ENCODE measurements at regions not wholly inside any gene's neighbourhood (a gene's known extent, or its start where the extent isn't known, plus 50 kb on each side); places are given as distances from the start of the nearest gene placed in this dataset.

DNA sequence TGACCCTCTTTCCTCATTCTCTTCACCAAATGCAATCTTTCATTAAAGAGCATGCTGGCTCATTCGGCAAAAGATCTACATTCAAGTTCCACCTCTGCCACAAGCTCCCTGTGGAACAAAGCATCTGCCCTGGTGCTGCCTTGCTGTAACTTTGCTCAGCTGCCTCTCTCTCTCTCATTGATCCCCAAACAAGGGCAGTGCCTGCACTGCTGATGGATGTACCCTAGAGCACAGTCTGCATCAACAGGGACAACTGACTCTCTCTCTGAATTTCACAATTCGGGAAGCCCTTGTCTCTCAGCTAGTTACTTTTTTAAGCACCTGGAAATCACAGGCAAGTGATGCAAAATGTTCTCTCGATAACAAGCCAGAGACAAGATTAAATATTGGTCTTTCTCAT lies 174.0 kb upstream of the DIO2 start:
- H3K4me1 ChIP-seq (ENCODE audit: control insufficient read depth in 2 of 2, insufficient read depth in 2 of 2, low read length in 2 of 2) = no peaks in the 10 kb centered on the region
- no peaks in the 10 kb centered on the region for H3K36me3 ChIP-seq (replicated peaks in 1 of 2; ENCODE audit: control extremely low read depth in 1 of 2, control insufficient read depth in 1 of 2, extremely low read depth in 1 of 2, insufficient read depth in 2 of 2, low read length in 1 of 2)
- H3K27ac Mint-ChIP-seq = no peak overlapping the region
- no peak overlapping the region for H3K4me3 ChIP-seq (ENCODE audit: control extremely low read depth in 1 of 5, extremely low read depth in 1 of 5, insufficient read depth in 1 of 5, low read depth in 2 of 5, low read length in 4 of 5)
- no peaks in the 10 kb centered on the region for H3K27me3 ChIP-seq (replicated peaks in 1 of 4; ENCODE audit: control extremely low read depth in 1 of 4, control insufficient read depth in 3 of 4, insufficient read depth in 4 of 4, low read length in 3 of 4)
- H3K4me1 Mint-ChIP-seq = no peaks in the 10 kb centered on the region
- CTCF ChIA-PET = no interaction called here
- ATAC-seq (ENCODE audit: low read depth) = no peak
- H3K4me2 ChIP-seq (replicated peaks; ENCODE audit: low read depth, low read length, poor library complexity, severe bottlenecking) = no peak overlapping the region
- H3K9me3 ChIP-seq (ENCODE audit: control extremely low read depth in 1 of 3, control insufficient read depth in 2 of 3, insufficient read depth in 1 of 3, low read length in 2 of 3) = no peaks in the 10 kb centered on the region
- DNase-seq = no peak
- no peak overlapping the region for H3K27ac ChIP-seq (ENCODE audit: low read length in 2 of 2)
- TF ChIP-seq EZH2 (IDR thresholded peaks at IDR 0.05; ENCODE audit: borderline replicate concordance, insufficient read depth, low read depth, low read length, poor library complexity, severe bottlenecking) = no peak
- TF ChIP-seq, protein P1, sequence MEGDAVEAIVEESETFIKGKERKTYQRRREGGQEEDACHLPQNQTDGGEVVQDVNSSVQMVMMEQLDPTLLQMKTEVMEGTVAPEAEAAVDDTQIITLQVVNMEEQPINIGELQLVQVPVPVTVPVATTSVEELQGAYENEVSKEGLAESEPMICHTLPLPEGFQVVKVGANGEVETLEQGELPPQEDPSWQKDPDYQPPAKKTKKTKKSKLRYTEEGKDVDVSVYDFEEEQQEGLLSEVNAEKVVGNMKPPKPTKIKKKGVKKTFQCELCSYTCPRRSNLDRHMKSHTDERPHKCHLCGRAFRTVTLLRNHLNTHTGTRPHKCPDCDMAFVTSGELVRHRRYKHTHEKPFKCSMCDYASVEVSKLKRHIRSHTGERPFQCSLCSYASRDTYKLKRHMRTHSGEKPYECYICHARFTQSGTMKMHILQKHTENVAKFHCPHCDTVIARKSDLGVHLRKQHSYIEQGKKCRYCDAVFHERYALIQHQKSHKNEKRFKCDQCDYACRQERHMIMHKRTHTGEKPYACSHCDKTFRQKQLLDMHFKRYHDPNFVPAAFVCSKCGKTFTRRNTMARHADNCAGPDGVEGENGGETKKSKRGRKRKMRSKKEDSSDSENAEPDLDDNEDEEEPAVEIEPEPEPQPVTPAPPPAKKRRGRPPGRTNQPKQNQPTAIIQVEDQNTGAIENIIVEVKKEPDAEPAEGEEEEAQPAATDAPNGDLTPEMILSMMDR (IDR thresholded peaks at IDR 0.05) = no peak
- H4K20me1 ChIP-seq (ENCODE audit: control insufficient read depth, insufficient read depth, low read length, poor library complexity, severe bottlenecking) = no peaks in the 10 kb centered on the region
- H3K79me2 ChIP-seq (ENCODE audit: control insufficient read depth, insufficient read depth, low read length) = no peaks in the 10 kb centered on the region
- H3K9me3 Mint-ChIP-seq (ENCODE audit: insufficient read depth) = no peaks in the 10 kb centered on the region
- H3K9ac ChIP-seq (ENCODE audit: low read length) = no peak overlapping the region
- peaks cover 5% of the 10 kb centered on the region for H3K27me3 Mint-ChIP-seq
- H2AFZ ChIP-seq (ENCODE audit: insufficient read depth, low read depth, low read length, poor library complexity, severe bottlenecking) = no peak overlapping the region
- intact Hi-C loops (cut with micrococcal nuclease) = no loop called here
- POLR2A ChIA-PET = no interaction called here
- 81% methylated on average over 2 of the region's 3 CpGs for WGBS (ENCODE audit: insufficient coverage)
- no peak overlapping the region for H3K4me3 Mint-ChIP-seq

DNA sequence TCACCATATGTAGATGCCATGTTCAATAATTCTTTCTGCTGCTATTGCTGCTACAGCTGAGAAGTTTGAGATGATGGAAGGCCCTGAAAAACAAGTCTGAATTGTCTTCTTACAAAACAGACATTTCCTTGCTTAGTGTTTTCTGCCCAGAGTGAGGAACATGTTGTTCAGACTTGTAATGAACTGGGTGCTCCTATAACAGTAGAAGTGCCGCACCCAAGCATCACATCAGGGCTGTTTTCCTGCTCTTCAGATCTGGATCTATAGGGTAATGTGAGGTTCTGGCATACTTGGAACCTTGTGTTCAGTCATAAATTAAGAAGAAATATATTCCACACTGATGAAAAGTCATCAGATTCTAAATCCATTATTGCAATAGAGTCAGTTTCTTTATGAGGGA lies 171.9 kb upstream of the DIO2 start:
- POLR2A ChIA-PET = no interaction called here

More for the DNA sequence above, 171.9 kb upstream of the DIO2 start:
- CTCF ChIA-PET = no interaction called here
- H3K79me2 ChIP-seq (ENCODE audit: control insufficient read depth, insufficient read depth, low read length) = no peaks in the 10 kb centered on the region
- no peak overlapping the region for H3K9ac ChIP-seq (ENCODE audit: low read length)
- H3K27me3 ChIP-seq (replicated peaks in 1 of 4; ENCODE audit: control extremely low read depth in 1 of 4, control insufficient read depth in 3 of 4, insufficient read depth in 4 of 4, low read length in 3 of 4) = no peaks in the 10 kb centered on the region
- H3K36me3 ChIP-seq (replicated peaks in 1 of 2; ENCODE audit: control extremely low read depth in 1 of 2, control insufficient read depth in 1 of 2, extremely low read depth in 1 of 2, insufficient read depth in 2 of 2, low read length in 1 of 2) = no peaks in the 10 kb centered on the region
- no peak overlapping the region for H3K4me2 ChIP-seq (replicated peaks; ENCODE audit: low read depth, low read length, poor library complexity, severe bottlenecking)
- no peaks in the 10 kb centered on the region for H3K9me3 Mint-ChIP-seq (ENCODE audit: insufficient read depth)
- H4K20me1 ChIP-seq (ENCODE audit: control insufficient read depth, insufficient read depth, low read length, poor library complexity, severe bottlenecking) = no peaks in the 10 kb centered on the region
- intact Hi-C loops (cut with micrococcal nuclease) = no loop called here
- H3K27me3 Mint-ChIP-seq = peaks cover 1% of the 10 kb centered on the region
- H2AFZ ChIP-seq (ENCODE audit: insufficient read depth, low read depth, low read length, poor library complexity, severe bottlenecking) = no peak overlapping the region
- DNase-seq = no peak
- H3K4me1 ChIP-seq (ENCODE audit: control insufficient read depth in 2 of 2, insufficient read depth in 2 of 2, low read length in 2 of 2) = no peaks in the 10 kb centered on the region
- no peak overlapping the region for H3K4me3 ChIP-seq (ENCODE audit: control extremely low read depth in 1 of 5, extremely low read depth in 1 of 5, insufficient read depth in 1 of 5, low read depth in 2 of 5, low read length in 4 of 5)
- TF ChIP-seq, protein P1 (IDR thresholded peaks at IDR 0.05) = no peak
- TF ChIP-seq EZH2 (IDR thresholded peaks at IDR 0.05; ENCODE audit: borderline replicate concordance, insufficient read depth, low read depth, low read length, poor library complexity, severe bottlenecking) = no peak
- no peak overlapping the region for H3K27ac Mint-ChIP-seq
- no peak for ATAC-seq (ENCODE audit: low read depth)
- no peaks in the 10 kb centered on the region for H3K4me1 Mint-ChIP-seq
- no peak overlapping the region for H3K4me3 Mint-ChIP-seq
- H3K27ac ChIP-seq (ENCODE audit: low read length in 2 of 2) = no peak overlapping the region
- H3K9me3 ChIP-seq (ENCODE audit: control extremely low read depth in 1 of 3, control insufficient read depth in 2 of 3, insufficient read depth in 1 of 3, low read length in 2 of 3) = no peaks in the 10 kb centered on the region
- no CpG with 5 or more reads among the region's 1 CpG for WGBS (ENCODE audit: insufficient coverage)
